ENCODE measurements at regions not wholly inside any gene's neighbourhood (a gene's known extent, or its start where the extent isn't known, plus 50 kb on each side); places are given as distances from the start of the nearest gene placed in this dataset.

DNA sequence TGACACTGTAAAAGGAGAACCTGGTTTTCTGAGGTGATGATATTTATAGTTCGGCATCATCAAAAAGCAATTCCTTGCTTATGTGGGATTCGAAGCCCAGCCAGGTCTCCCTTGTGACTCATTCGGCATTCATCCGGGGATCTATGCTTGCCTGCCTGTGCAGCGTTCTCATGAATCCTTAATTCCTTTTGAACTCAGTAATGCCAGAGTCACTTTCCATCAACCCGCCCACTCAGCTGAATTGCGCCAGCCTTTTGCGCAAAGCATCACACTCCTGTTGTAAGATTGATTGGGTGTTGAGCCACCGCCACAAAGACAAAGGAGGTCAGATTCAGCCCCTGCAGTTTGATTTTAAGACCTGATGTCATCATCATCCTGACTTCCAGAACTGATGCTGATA is 128.6 kb downstream of the SLC17A6 start:
- TF ChIP-seq POLR2A (IDR thresholded peaks at IDR 0.05) = no peak
- TF ChIP-seq, protein P1, sequence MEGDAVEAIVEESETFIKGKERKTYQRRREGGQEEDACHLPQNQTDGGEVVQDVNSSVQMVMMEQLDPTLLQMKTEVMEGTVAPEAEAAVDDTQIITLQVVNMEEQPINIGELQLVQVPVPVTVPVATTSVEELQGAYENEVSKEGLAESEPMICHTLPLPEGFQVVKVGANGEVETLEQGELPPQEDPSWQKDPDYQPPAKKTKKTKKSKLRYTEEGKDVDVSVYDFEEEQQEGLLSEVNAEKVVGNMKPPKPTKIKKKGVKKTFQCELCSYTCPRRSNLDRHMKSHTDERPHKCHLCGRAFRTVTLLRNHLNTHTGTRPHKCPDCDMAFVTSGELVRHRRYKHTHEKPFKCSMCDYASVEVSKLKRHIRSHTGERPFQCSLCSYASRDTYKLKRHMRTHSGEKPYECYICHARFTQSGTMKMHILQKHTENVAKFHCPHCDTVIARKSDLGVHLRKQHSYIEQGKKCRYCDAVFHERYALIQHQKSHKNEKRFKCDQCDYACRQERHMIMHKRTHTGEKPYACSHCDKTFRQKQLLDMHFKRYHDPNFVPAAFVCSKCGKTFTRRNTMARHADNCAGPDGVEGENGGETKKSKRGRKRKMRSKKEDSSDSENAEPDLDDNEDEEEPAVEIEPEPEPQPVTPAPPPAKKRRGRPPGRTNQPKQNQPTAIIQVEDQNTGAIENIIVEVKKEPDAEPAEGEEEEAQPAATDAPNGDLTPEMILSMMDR (IDR thresholded peaks at IDR 0.05) = no peak
